ENCODE measurements at regions not wholly inside any gene's neighbourhood (a gene's known extent, or its start where the extent isn't known, plus 50 kb on each side); places are given as distances from the start of the nearest gene placed in this dataset.

DNA sequence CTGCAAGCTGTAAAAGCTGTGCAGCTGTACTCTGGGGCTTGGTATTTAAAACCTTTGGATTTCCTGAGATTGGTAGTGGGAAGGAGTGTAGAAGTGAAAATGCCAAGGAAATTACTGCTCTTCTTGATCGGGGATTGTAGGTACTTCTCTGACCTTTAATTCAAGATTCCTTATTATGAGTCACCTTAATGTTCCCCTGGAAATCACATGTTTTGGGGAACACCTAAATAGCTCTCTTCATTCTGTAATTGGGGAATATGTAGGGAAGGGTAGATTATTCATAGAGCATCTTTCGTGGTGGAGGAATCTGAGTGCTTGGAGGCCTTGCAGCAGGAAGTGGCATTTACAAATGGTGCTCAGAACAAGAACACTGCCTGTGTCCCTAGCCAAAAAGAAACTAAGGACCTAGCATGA is 137.8 kb downstream of the UCHL1 start:
- TF ChIP-seq, protein P1, sequence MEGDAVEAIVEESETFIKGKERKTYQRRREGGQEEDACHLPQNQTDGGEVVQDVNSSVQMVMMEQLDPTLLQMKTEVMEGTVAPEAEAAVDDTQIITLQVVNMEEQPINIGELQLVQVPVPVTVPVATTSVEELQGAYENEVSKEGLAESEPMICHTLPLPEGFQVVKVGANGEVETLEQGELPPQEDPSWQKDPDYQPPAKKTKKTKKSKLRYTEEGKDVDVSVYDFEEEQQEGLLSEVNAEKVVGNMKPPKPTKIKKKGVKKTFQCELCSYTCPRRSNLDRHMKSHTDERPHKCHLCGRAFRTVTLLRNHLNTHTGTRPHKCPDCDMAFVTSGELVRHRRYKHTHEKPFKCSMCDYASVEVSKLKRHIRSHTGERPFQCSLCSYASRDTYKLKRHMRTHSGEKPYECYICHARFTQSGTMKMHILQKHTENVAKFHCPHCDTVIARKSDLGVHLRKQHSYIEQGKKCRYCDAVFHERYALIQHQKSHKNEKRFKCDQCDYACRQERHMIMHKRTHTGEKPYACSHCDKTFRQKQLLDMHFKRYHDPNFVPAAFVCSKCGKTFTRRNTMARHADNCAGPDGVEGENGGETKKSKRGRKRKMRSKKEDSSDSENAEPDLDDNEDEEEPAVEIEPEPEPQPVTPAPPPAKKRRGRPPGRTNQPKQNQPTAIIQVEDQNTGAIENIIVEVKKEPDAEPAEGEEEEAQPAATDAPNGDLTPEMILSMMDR (IDR thresholded peaks at IDR 0.05): no peak
- TF ChIP-seq POLR2AphosphoS5 (IDR thresholded peaks at IDR 0.05) (no peak), POLR2A (IDR thresholded peaks at IDR 0.05; ENCODE audit: low read depth) (no peak), EP300 (IDR thresholded peaks at IDR 0.05) (no peak)

All from esophagus muscularis mucosa (tissue), 4 donors.